Gastroesophageal sphincter (tissue), 4 donors: ENCODE measurements at regions not wholly inside any gene's neighbourhood (a gene's known extent, or its start where the extent isn't known, plus 50 kb on each side); places are given as distances from the start of the nearest gene placed in this dataset.

Experiments used
- ATAC-seq: fragments of 150-250 bp; one replicate; pipeline ENCODE4 v1.9.1; 2016; ENCODE audit warnings: mild to moderate bottlenecking, moderate library complexity
- H3K27ac ChIP-seq, 4 donors: fragments of 200-600 bp; sonication (generic) in 3 of 4; 1 replicate in 3 of 4; 2 replicates in 1 of 4; pipeline ENCODE4 v1.5.1; 2016 to 2019
- H3K27me3 ChIP-seq: fragments of 200-600 bp; sonication (generic); one replicate; pipeline ENCODE4 v1.5.1; 2019
- H3K36me3 ChIP-seq, 2 donors: fragments of 200-600 bp; sonication (generic); one replicate each; pipeline ENCODE4 v1.5.1; 2019; ENCODE audit warnings: control low read depth in 1 of 2
- H3K4me1 ChIP-seq, 3 donors: fragments of 200-600 bp; sonication (generic); 1 replicate in 2 of 3; 2 replicates in 1 of 3; pipeline ENCODE4 v1.5.1; 2016 to 2019; ENCODE audit warnings: control low read depth in 2 of 3
- H3K4me3 ChIP-seq, 2 donors: fragments of 200-600 bp; sonication (generic); one replicate each; pipeline ENCODE4 v1.5.1; 2019; ENCODE audit warnings: mild to moderate bottlenecking in 1 of 2, moderate library complexity in 1 of 2
- H3K9me3 ChIP-seq, 3 donors: fragments of 200-600 bp; sonication (generic); one replicate each; pipeline ENCODE4 v1.5.1; 2017 to 2019; ENCODE audit warnings: control low read depth in 2 of 3
- CTCF ChIP-seq, 4 experiments: fragments of 200-600 bp in 2 of 4; fragments of 450-650 bp in 2 of 4; sonication (generic) in 1 of 4; IDR thresholded peaks; one replicate each; pipeline ENCODE4 v1.5.1; 2017 to 2019; ENCODE audit warnings: antibody characterized with exemption in 4 of 4, mild to moderate bottlenecking in 2 of 4, moderate library complexity in 2 of 4
- EP300 ChIP-seq: sonication (generic); formaldehyde crosslinking; IDR thresholded peaks from one replicate; pipeline ENCODE4 v1.6.1; 2017; ENCODE audit warnings: antibody characterized with exemption, mild to moderate bottlenecking
- POLR2A ChIP-seq, 2 donors: fragments of 450-650 bp; IDR thresholded peaks; one replicate each; pipeline ENCODE4 v1.6.1; 2017; ENCODE audit warnings: antibody characterized with exemption in 2 of 2, mild to moderate bottlenecking in 2 of 2, moderate library complexity in 1 of 2
- POLR2AphosphoS5 ChIP-seq: sonication (generic); formaldehyde crosslinking; IDR thresholded peaks from one replicate; pipeline ENCODE4 v1.6.1; 2017; ENCODE audit warnings: antibody characterized with exemption
- WGBS, 2 donors: methylation state at CpG; one replicate each; pipeline ENCODE4 v1.1.5; 2018; ENCODE audit warnings: low coverage in 1 of 2; 5-methylcytosine and 5-hydroxymethylcytosine counted together

- Histone ChIP-seq H3K4me1 (no peaks in the 10 kb centered on the region), H3K36me3 (no peaks in the 10 kb centered on the region), H3K27me3 (no peaks in the 10 kb centered on the region), H3K27ac (no peak overlapping the region), H3K4me3 (no peak overlapping the region), H3K9me3 (no peaks in the 10 kb centered on the region)
- no peak for ATAC-seq
- TF ChIP-seq POLR2A (IDR thresholded peaks at IDR 0.05) (no peak), EP300 (no peak), POLR2AphosphoS5 (no peak), CTCF (IDR thresholded peaks at IDR 0.05) (no peak)
- 50 to 68% methylated on average over 1 of the region's 1 CpG for WGBS, 2 donors
Measured at GRCh38 chr2:198478361-198478760, 674.0 kb downstream of the PLCL1 start.

- Histone ChIP-seq H3K4me1 (no peaks in the 10 kb centered on the region), H3K4me3 (no peak overlapping the region), H3K27ac (no peak overlapping the region), H3K27me3 (no peaks in the 10 kb centered on the region), H3K36me3 (no peaks in the 10 kb centered on the region), H3K9me3 (no peaks in the 10 kb centered on the region)
- no peak for TF ChIP-seq POLR2A (IDR thresholded peaks at IDR 0.05)
- no peak for TF ChIP-seq EP300
- no peak for TF ChIP-seq CTCF (IDR thresholded peaks at IDR 0.05)
- TF ChIP-seq POLR2AphosphoS5: no peak
- 11 to 29% methylated on average over 1 of the region's 1 CpG for WGBS, 2 donors
- no peak for ATAC-seq
Measured at GRCh38 chr2:198476007-198476406, 671.6 kb downstream of the PLCL1 start.

GRCh38 chr2:198471291-198471690 is 666.9 kb downstream of the PLCL1 start:
- Histone ChIP-seq H3K36me3 (no peaks in the 10 kb centered on the region), H3K4me3 (no peak overlapping the region), H3K27me3 (no peaks in the 10 kb centered on the region), H3K4me1 (no peaks in the 10 kb centered on the region), H3K9me3 (no peaks in the 10 kb centered on the region), H3K27ac (no peak overlapping the region)
- WGBS, 2 donors: 64 to 66% methylated on average over 2 of the region's 2 CpGs
- no peak for ATAC-seq
- TF ChIP-seq POLR2AphosphoS5: no peak

GRCh38 chr2:198468136-198468535 is 663.7 kb downstream of the PLCL1 start:
- ATAC-seq: no peak
- no peak for TF ChIP-seq POLR2A (IDR thresholded peaks at IDR 0.05)
- WGBS, 2 donors: 67 to 75% methylated on average over 3 of the region's 3 CpGs
- H3K27me3 ChIP-seq: no peaks in the 10 kb centered on the region
- H3K27ac ChIP-seq: no peak overlapping the region
- no peaks in the 10 kb centered on the region for H3K36me3 ChIP-seq
- no peak overlapping the region for H3K4me3 ChIP-seq
- no peaks in the 10 kb centered on the region for H3K4me1 ChIP-seq
- no peaks in the 10 kb centered on the region for H3K9me3 ChIP-seq

- no peak overlapping the region for H3K4me3 ChIP-seq
- ATAC-seq: no peak
- H3K9me3 ChIP-seq: no peaks in the 10 kb centered on the region
- no peak overlapping the region for H3K27ac ChIP-seq
- TF ChIP-seq CTCF (IDR thresholded peaks at IDR 0.05): no peak
- TF ChIP-seq EP300: no peak
- no peak for TF ChIP-seq POLR2A (IDR thresholded peaks at IDR 0.05)
- TF ChIP-seq POLR2AphosphoS5: no peak
- no peaks in the 10 kb centered on the region for H3K27me3 ChIP-seq
- no peaks in the 10 kb centered on the region for H3K4me1 ChIP-seq
- WGBS, 2 donors: 76 to 85% methylated on average over 6 of the region's 6 CpGs
- no peaks in the 10 kb centered on the region for H3K36me3 ChIP-seq
Measured at GRCh38 chr2:198465970-198466369, 661.6 kb downstream of the PLCL1 start.

- no peaks in the 10 kb centered on the region for H3K36me3 ChIP-seq
- WGBS, 2 donors: 56 to 57% methylated on average over 2 of the region's 2 CpGs
- no peaks in the 10 kb centered on the region for H3K4me1 ChIP-seq
- no peak for TF ChIP-seq POLR2A (IDR thresholded peaks at IDR 0.05)
- TF ChIP-seq EP300: no peak
- no peak for TF ChIP-seq CTCF (IDR thresholded peaks at IDR 0.05)
- no peak for TF ChIP-seq POLR2AphosphoS5
- no peak for ATAC-seq
- no peak overlapping the region for H3K27ac ChIP-seq
- no peak overlapping the region for H3K4me3 ChIP-seq
- no peaks in the 10 kb centered on the region for H3K27me3 ChIP-seq
- H3K9me3 ChIP-seq: no peaks in the 10 kb centered on the region
Measured at GRCh38 chr2:198456418-198456817, 652.0 kb downstream of the PLCL1 start.
